Vagina (tissue), 2 donors: ENCODE measurements at regions not wholly inside any gene's neighbourhood (a gene's known extent, or its start where the extent isn't known, plus 50 kb on each side); places are given as distances from the start of the nearest gene placed in this dataset.

Experiments used
- CTCF ChIP-seq, 3 experiments: fragments of 450-650 bp in 2 of 3; fragments of 200-600 bp in 1 of 3; sonication (generic) in 1 of 3; IDR thresholded peaks; one replicate each; pipeline ENCODE4 v1.5.1; 2017 to 2019; ENCODE audit warnings: antibody characterized with exemption in 3 of 3, mild to moderate bottlenecking in 2 of 3, moderate library complexity in 2 of 3
- POLR2A ChIP-seq, 2 donors: fragments of 450-650 bp; IDR thresholded peaks; one replicate each; pipeline ENCODE4 v1.6.1; 2017; ENCODE audit warnings: antibody characterized with exemption in 2 of 2, mild to moderate bottlenecking in 2 of 2, moderate library complexity in 2 of 2
- POLR2AphosphoS5 ChIP-seq, 2 donors: sonication (generic); formaldehyde crosslinking; IDR thresholded peaks; one replicate each; pipeline ENCODE4 v1.9.0; 2017; ENCODE audit warnings: antibody characterized with exemption in 2 of 2, mild to moderate bottlenecking in 2 of 2, low read depth in 1 of 2; ENCODE audit not compliant: insufficient read depth in 1 of 2

- TF ChIP-seq CTCF (IDR thresholded peaks at IDR 0.05): no peak
- no peak for TF ChIP-seq POLR2A (IDR thresholded peaks at IDR 0.05)
- TF ChIP-seq POLR2AphosphoS5 (IDR thresholded peaks at IDR 0.05; ENCODE audit: insufficient read depth in 1 of 2, low read depth in 1 of 2): no peak
Measured at GRCh38 chr3:64387688-64388087, 162.4 kb upstream of the PRICKLE2 start.
